GM12891 (cell line): ENCODE measurements at regions not wholly inside any gene's neighbourhood (a gene's known extent, or its start where the extent isn't known, plus 50 kb on each side); places are given as distances from the start of the nearest gene placed in this dataset.
"Not testable (repeated sequence)": the region's sequence is repeated elsewhere in the genome, so short reads cannot be mapped to it uniquely, and the experiment has no call there.

Experiments
- DNase-seq: peaks from one replicate; pipeline ENCODE4 v3.0.0; 2011; ENCODE audit warnings: low spot score; ENCODE audit not compliant: insufficient read length
- FAIRE-seq: peaks from 2 replicates; lab custom pipeline; 2011; peaks lifted over from hg19 to GRCh38; lab: Jason Lieb, UNC
- PAX5 ChIP-seq: IDR thresholded peaks from 2 replicates; pipeline ENCODE4 v1.6.1; 2011; ENCODE audit warnings: low read length, moderate library complexity, mild to moderate bottlenecking; ENCODE audit not compliant: insufficient read depth, severe bottlenecking
- POLR2A ChIP-seq: IDR thresholded peaks from 2 replicates; pipeline ENCODE4 v1.6.1; 2011; ENCODE audit warnings: low read depth, low read length, control low read depth
- POLR2AphosphoS5 ChIP-seq: IDR thresholded peaks from 2 replicates; pipeline ENCODE4 v1.6.1; 2011; ENCODE audit warnings: low read depth, low read length, control low read depth
- POU2F2 ChIP-seq: IDR thresholded peaks from 2 replicates; pipeline ENCODE4 v1.6.1; 2011; ENCODE audit warnings: low read depth, mild to moderate bottlenecking, control low read depth, low read length, moderate library complexity
- SPI1 ChIP-seq: IDR thresholded peaks from 2 replicates; pipeline ENCODE4 v1.6.1; 2011; ENCODE audit warnings: low read depth, low read length, control low read depth
- TAF1 ChIP-seq: IDR thresholded peaks from 2 replicates; pipeline ENCODE4 v1.6.1; 2011; ENCODE audit warnings: low read depth, low read length, control low read depth

- no peak for TF ChIP-seq SPI1
- no peak for TF ChIP-seq TAF1
- TF ChIP-seq PAX5, result no peak
- TF ChIP-seq POLR2A, result no peak
- TF ChIP-seq POLR2AphosphoS5, result no peak
- no peak for TF ChIP-seq POU2F2
- DNase-seq (no peak), FAIRE-seq (no peak)
These were observed 132.8 kb upstream of the GOT2 start for GRCh38 chr16:58866935-58867334.

DNA sequence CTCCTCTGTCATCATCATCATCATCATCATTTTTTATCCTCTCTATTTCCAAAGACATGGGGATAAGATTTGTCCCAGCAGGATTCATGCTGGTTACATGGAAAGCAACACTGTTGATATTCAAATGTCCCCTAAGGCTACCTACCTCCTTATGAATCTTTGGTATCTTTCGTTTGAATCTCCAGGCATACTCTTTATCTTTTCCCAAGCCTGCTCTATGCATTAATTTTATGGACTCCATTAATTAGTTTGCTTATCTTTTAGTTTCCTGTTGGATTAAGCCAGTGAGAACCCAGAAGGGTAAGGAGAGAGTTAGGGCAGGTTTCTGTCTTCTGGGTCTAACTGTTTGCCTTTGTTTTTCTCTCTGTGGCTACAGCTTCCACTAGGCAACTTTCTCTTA is 129.6 kb upstream of the GOT2 start:
- DNase-seq (no peak), FAIRE-seq (no peak)
- TF ChIP-seq POU2F2 (no peak), SPI1 (no peak), TAF1 (no peak), PAX5 (no peak), POLR2A (no peak), POLR2AphosphoS5 (no peak)

GRCh38 chr16:58863042-58863441 is 128.9 kb upstream of the GOT2 start:
- no peak for TF ChIP-seq POLR2AphosphoS5
- no peak for TF ChIP-seq POLR2A
- no peak for TF ChIP-seq POU2F2
- no peak for TF ChIP-seq TAF1
- TF ChIP-seq SPI1, result no peak
- no peak for TF ChIP-seq PAX5
- DNase-seq (no peak), FAIRE-seq (no peak)

DNA sequence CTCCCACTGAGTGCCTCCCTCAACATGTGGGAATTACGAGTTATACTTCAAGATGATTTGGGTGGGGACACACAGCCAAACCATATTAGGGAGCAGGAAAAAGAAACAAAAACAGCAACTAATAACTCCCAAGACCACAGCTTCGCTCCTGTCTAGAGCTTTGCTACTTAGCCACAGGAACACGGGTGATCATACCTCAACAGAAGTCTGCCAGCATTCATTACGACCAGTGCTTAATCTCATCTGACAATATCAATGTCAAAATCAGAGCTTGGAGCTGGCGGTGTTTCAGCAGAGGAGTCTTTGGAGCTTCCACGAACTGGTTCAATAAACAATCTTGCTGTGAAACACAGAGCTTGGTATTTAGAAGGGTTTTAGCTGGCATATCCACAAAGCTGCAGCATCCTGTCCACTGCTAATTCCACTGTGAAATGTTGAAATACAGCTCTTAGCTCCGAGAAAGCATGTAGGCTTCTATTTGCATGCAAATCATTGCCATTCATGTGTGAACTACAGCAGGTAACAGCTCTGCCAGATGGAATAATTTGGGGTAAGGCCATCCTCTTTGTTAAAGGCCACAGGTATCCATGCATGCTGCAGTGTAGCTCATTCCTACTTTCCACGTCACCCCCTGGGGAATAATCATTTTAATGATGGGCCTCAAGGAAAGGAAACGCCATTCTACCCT is 128.4 kb upstream of the GOT2 start:
- no peak for FAIRE-seq

DNA sequence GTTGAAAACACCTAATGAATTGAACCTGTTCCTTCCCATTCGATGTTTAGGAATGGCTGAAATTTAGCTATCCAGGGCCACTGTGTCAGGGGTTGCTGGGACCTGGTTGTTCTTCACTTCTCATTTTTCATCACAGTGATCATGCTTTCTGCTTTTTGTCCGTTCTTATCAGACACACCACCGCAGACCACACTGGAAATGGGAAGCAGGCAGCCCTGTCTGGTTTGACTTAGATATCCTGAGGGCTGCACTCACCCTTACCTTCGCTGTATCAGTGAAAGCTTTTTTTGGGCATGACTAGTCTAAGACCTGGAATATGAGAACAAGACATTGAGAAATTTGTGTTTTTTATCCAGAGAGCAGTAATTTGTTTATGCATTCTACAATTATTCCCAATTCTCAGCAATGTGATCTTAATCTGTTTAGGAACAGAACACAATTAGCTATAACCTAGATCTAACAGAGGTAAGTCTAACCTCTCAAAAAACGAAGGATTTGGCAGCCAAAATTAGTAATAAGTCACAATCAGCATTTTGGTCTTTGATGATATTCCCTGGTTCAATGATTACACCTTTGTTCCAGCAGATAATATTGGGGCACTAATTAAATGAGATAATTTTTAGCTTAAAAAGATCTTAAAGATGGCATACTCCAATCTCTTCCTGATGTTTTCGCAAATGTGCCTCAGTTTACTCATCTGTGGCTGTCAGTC is 126.0 kb upstream of the GOT2 start:
- FAIRE-seq, result no peak
- TF ChIP-seq SPI1 (peak; percentile 50), POLR2AphosphoS5 (no peak)

More for the DNA sequence above, 128.4 kb upstream of the GOT2 start:
- no peak for DNase-seq
- TF ChIP-seq PAX5, result no peak
- TF ChIP-seq SPI1, result no peak
- TF ChIP-seq TAF1, result no peak
- TF ChIP-seq POLR2AphosphoS5, result no peak

GRCh38 chr16:58858577-58858976 is 124.5 kb upstream of the GOT2 start:
- FAIRE-seq, DNase-seq: not testable (repeated sequence)

More for the DNA sequence above, 126.0 kb upstream of the GOT2 start:
- no peak for DNase-seq

DNA sequence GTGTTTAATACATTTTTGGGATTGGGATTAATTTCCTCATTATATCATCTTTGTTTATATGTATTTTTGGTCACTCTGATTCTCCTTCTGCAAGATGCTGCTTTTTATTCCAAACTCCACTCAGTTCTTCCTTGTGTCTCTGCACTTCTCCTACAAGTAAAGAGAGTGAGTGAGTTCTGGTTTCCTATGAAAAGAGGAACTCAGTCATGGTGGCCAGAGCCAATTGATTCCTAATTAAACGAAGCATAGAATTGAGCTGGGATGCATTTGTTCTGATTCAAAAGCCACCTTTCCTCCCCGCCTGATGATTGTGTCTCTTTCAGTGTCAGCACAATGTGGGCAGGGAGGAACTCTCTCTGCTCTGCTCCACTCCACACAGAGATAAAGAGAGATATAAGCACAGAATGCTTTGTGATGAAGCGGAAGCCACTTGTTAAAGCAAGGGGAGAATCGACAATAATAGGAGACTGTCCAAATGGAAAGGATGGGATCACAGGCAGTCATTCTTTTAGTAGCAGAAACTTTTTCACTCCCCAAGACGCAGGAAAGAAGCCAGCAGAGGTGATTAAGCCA is 121.3 kb upstream of the GOT2 start:
- TF ChIP-seq POU2F2, result no peak
- peak; percentile 78 for TF ChIP-seq SPI1
- no peak for FAIRE-seq
- DNase-seq, result no peak

GRCh38 chr16:58853854-58854791 is 120.0 kb upstream of the GOT2 start:
- FAIRE-seq (no peak), DNase-seq (no peak)
- no peak for TF ChIP-seq POLR2A
- TF ChIP-seq SPI1, result peak; percentile 43; the same call in 1 of the 2 replicates

GRCh38 chr16:58850678-58851020 is 116.5 kb upstream of the GOT2 start:
- TF ChIP-seq SPI1 (no peak), POLR2AphosphoS5 (no peak), PAX5 (no peak), POLR2A (no peak), TAF1 (no peak), POU2F2 (no peak)
- FAIRE-seq (no peak), DNase-seq (no peak)

- no peak for TF ChIP-seq TAF1
- no peak for TF ChIP-seq POLR2A
- TF ChIP-seq PAX5, result no peak
- no peak for TF ChIP-seq POLR2AphosphoS5
- TF ChIP-seq SPI1, result no peak
- no peak for TF ChIP-seq POU2F2
- FAIRE-seq (no peak), DNase-seq (no peak)
These were observed 116.0 kb upstream of the GOT2 start for GRCh38 chr16:58850019-58850677.
